ENCODE measurements at regions not wholly inside any gene's neighbourhood (a gene's known extent, or its start where the extent isn't known, plus 50 kb on each side); places are given as distances from the start of the nearest gene placed in this dataset.

DNA sequence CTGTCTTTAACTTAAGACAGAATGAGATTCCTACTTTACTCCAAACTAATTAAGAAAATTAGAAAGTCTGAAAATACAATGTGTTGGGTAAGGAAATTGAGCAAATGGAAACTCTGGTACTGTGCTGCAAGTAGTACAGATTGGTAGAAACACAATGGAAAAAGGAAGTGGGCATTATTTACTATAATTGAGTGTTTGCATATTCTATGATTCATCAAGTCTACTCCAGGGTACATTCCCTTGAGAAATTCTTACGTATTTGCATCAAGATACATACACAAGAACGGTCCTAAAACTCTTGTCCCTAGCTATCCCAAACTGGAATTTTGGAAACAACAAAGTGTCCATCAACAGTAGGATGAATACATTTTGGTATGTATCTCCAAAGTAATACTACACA lies 123.5 kb upstream of the TARS1 start (continued):
- TF ChIP-seq, protein P1, sequence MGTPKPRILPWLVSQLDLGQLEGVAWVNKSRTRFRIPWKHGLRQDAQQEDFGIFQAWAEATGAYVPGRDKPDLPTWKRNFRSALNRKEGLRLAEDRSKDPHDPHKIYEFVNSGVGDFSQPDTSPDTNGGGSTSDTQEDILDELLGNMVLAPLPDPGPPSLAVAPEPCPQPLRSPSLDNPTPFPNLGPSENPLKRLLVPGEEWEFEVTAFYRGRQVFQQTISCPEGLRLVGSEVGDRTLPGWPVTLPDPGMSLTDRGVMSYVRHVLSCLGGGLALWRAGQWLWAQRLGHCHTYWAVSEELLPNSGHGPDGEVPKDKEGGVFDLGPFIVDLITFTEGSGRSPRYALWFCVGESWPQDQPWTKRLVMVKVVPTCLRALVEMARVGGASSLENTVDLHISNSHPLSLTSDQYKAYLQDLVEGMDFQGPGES (IDR thresholded peaks at IDR 0.05; ENCODE audit: low read depth, low read length): no peak
- no peak for TF ChIP-seq RAD21 (IDR thresholded peaks at IDR 0.05; ENCODE audit: low read length)
- no peak for TF ChIP-seq TEAD4 (IDR thresholded peaks at IDR 0.05; ENCODE audit: borderline replicate concordance, insufficient read depth)

DNA sequence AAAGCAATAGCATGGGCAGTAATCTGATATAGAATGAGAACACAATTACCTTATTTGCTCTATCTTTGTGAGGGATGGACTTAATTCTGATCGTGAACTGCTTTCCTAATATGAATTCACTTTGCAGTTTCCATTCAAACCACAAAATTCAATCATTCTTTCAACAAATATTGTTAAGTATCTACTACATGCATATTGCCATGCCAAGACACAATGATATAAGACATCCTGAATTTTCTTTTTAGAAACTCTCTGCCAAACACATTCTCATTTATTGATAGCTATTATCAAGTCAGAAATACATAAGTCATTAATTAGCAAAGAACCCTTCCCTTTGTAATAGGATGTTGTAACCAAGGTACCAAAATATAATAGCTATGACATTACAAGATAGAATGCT lies 121.6 kb upstream of the TARS1 start:
- Histone ChIP-seq H4K20me1 (ENCODE audit: insufficient read depth) (no peaks in the 10 kb centered on the region), H3K4me1 (ENCODE audit: control insufficient read depth in 1 of 2, insufficient read depth in 2 of 2, low read depth in 1 of 2, low read length in 1 of 2) (peaks cover 0 to 21% of the 10 kb centered on the region in 2 experiments; a peak in 3 of 4 replicates), H3K9me2 (no peaks in the 10 kb centered on the region), H3K36me3 (replicated peaks in 1 of 2; ENCODE audit: control insufficient read depth in 1 of 2, insufficient read depth in 2 of 2, low read length in 1 of 2) (no peaks in the 10 kb centered on the region), H2AFZ (ENCODE audit: low read depth) (no peak overlapping the region), H3K27me3 (ENCODE audit: insufficient read depth) (no peaks in the 10 kb centered on the region), H3K27ac (ENCODE audit: low read depth in 2 of 2, low read length in 1 of 2) (peak overlapping the region; percentile 25 to 100; a peak in 3 of 4 replicates), H3F3A (replicated peaks; ENCODE audit: insufficient read depth) (peaks cover 42% of the 10 kb centered on the region), H3K4me3 (ENCODE audit: low read depth in 2 of 2, low read length in 1 of 2) (no peak overlapping the region), H3K79me2 (ENCODE audit: insufficient read depth) (no peaks in the 10 kb centered on the region), H3K9me3 (no peaks in the 10 kb centered on the region), H3K9ac (peak overlapping the region; percentile 80; the same call in 1 of the 2 replicates), H3K4me2 (no peak overlapping the region)
- no peak for DNase-seq
- WGBS (ENCODE audit: low lambda C conversion rate): 19% methylated on average over 1 of the region's 1 CpG
- CTCF ChIA-PET: interaction anchor here (1.1 kb wide), 1 partner anchor 21 kb away, joined by 3 read pairs; no protein-coding TSS in a partner anchor
- TF ChIP-seq EP300 (IDR thresholded peaks at IDR 0.05; ENCODE audit: borderline replicate concordance in 1 of 2, low read depth in 1 of 2, low read length in 1 of 2) (peak in 1 of 2 experiments; percentile 21; a peak in 2 of 4 replicates), POLR2AphosphoS5 (IDR thresholded peaks at IDR 0.05; ENCODE audit: low read depth, low read length) (peak; percentile 30; the same call in 1 of the 2 replicates), TEAD4 (IDR thresholded peaks at IDR 0.05; ENCODE audit: borderline replicate concordance, insufficient read depth) (no peak), TCF12 (IDR thresholded peaks at IDR 0.05) (peak; percentile 54; the same call in 1 of the 2 replicates), FOXM1 (IDR thresholded peaks at IDR 0.05; ENCODE audit: low read depth) (0 out of 2 replicates have a peak, but pooled peaks have one; percentile 19)
- TF ChIP-seq, protein P2, sequence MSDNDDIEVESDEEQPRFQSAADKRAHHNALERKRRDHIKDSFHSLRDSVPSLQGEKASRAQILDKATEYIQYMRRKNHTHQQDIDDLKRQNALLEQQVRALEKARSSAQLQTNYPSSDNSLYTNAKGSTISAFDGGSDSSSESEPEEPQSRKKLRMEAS (IDR thresholded peaks at IDR 0.05; ENCODE audit: low read depth): no peak
- TF ChIP-seq, protein P3, sequence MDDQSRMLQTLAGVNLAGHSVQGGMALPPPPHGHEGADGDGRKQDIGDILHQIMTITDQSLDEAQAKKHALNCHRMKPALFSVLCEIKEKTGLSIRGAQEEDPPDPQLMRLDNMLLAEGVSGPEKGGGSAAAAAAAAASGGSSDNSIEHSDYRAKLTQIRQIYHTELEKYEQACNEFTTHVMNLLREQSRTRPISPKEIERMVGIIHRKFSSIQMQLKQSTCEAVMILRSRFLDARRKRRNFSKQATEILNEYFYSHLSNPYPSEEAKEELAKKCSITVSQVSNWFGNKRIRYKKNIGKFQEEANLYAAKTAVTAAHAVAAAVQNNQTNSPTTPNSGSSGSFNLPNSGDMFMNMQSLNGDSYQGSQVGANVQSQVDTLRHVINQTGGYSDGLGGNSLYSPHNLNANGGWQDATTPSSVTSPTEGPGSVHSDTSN (IDR thresholded peaks at IDR 0.05): peak; percentile 27; the same call in 1 of the 2 replicates
- POLR2A ChIA-PET: no interaction called here

DNA sequence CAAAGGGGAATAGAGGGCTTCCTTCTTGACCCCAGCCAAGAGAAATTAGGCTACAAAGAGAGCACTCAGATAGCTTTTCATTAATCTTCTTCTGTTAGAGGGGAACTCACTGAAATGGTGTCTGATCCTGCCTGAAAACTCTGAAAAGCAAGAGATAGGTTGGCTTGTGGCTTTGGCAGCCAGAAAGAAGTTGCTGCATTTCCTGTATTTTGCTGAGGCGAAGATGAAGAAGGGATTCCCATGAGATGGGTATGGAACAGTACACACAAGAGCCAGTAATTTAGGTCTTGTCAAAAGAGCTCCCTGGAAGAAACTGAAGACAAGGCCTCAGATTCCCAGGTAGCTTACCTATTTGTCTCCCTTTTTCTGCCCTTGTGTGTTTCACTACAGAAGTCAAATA lies 120.9 kb upstream of the TARS1 start:
- peaks cover 41% of the 10 kb centered on the region for H3F3A ChIP-seq (replicated peaks; ENCODE audit: insufficient read depth)
- peak overlapping the region; percentile 81 to 100; a peak in 3 of 4 replicates for H3K27ac ChIP-seq (ENCODE audit: low read depth in 2 of 2, low read length in 1 of 2)
- H2AFZ ChIP-seq (ENCODE audit: low read depth): peak overlapping the region; percentile 48
- H3K9me2 ChIP-seq: no peaks in the 10 kb centered on the region
- H3K79me2 ChIP-seq (ENCODE audit: insufficient read depth): no peaks in the 10 kb centered on the region
- no peak for DNase-seq
- TF ChIP-seq FOXJ3 (CRISPR knock-in tag; IDR thresholded peaks at IDR 0.05) (no peak), NRF1 (IDR thresholded peaks at IDR 0.05; ENCODE audit: low read depth, low read length) (no peak), FOSL2 (IDR thresholded peaks at IDR 0.05; ENCODE audit: borderline replicate concordance, low read depth) (no peak)
- peak overlapping the region; percentile 80 for H3K9ac ChIP-seq
- no peaks in the 10 kb centered on the region for H3K9me3 ChIP-seq
- no peaks in the 10 kb centered on the region for H4K20me1 ChIP-seq (ENCODE audit: insufficient read depth)
- peak overlapping the region; percentile 15; the same call in 1 of the 2 replicates for H3K4me2 ChIP-seq
- ChIA-PET CTCF (no interaction called here), POLR2A (no interaction called here)
- no peak overlapping the region for H3K4me3 ChIP-seq (ENCODE audit: low read depth in 2 of 2, low read length in 1 of 2)
- 62% methylated on average over 1 of the region's 1 CpG for WGBS (ENCODE audit: low lambda C conversion rate)
- H3K4me1 ChIP-seq (ENCODE audit: control insufficient read depth in 1 of 2, insufficient read depth in 2 of 2, low read depth in 1 of 2, low read length in 1 of 2): peaks cover 0 to 21% of the 10 kb centered on the region in 2 experiments; a peak in 3 of 4 replicates
- H3K36me3 ChIP-seq (replicated peaks in 1 of 2; ENCODE audit: control insufficient read depth in 1 of 2, insufficient read depth in 2 of 2, low read length in 1 of 2): no peaks in the 10 kb centered on the region
- H3K27me3 ChIP-seq (ENCODE audit: insufficient read depth): no peaks in the 10 kb centered on the region
